GM21367 (cell line): ENCODE measurements at regions not wholly inside any gene's neighbourhood (a gene's known extent, or its start where the extent isn't known, plus 50 kb on each side); places are given as distances from the start of the nearest gene placed in this dataset.

ENCODE experiments used
- ATAC-seq: cut with Tn5 transposase; IDR thresholded peaks from one replicate; pipeline ENCODE4 v1.9.1; 2021; ENCODE audit not compliant: unreplicated experiment

GRCh38 chr1:193736507-193736906 is 550.1 kb upstream of the B3GALT2 start:
- no peak for ATAC-seq

GRCh38 chr1:193733674-193734073 is 547.3 kb upstream of the B3GALT2 start:
- no peak for ATAC-seq

- ATAC-seq: no peak
Observed at GRCh38 chr1:193730017-193730416, 543.6 kb upstream of the B3GALT2 start.

- no peak for ATAC-seq
Observed at GRCh38 chr1:193729429-193729828, 543.0 kb upstream of the B3GALT2 start.

- ATAC-seq: no peak
Observed at GRCh38 chr1:193727850-193728249, 541.4 kb upstream of the B3GALT2 start.

GRCh38 chr1:193726722-193727121 is 540.3 kb upstream of the B3GALT2 start:
- ATAC-seq: no peak

GRCh38 chr1:193712392-193712791 is 526.0 kb upstream of the B3GALT2 start:
- ATAC-seq: no peak

- ATAC-seq: no peak
Observed at GRCh38 chr1:193709607-193710006, 523.2 kb upstream of the B3GALT2 start.

GRCh38 chr1:193707271-193708021 is 521.0 kb upstream of the B3GALT2 start:
- ATAC-seq: no peak

- ATAC-seq: no peak
Observed at GRCh38 chr1:193706766-193707165, 520.4 kb upstream of the B3GALT2 start.

GRCh38 chr1:193705554-193705981 is 519.2 kb upstream of the B3GALT2 start:
- no peak for ATAC-seq

GRCh38 chr1:193703655-193704054 is 517.2 kb upstream of the B3GALT2 start:
- ATAC-seq: no peak

- ATAC-seq: no peak
Observed at GRCh38 chr1:193703121-193703520, 516.7 kb upstream of the B3GALT2 start.

- ATAC-seq: no peak
Observed at GRCh38 chr1:193701759-193702158, 515.3 kb upstream of the B3GALT2 start.

GRCh38 chr1:193700710-193701355 is 514.4 kb upstream of the B3GALT2 start:
- no peak for ATAC-seq

GRCh38 chr1:193699261-193699660 is 512.8 kb upstream of the B3GALT2 start:
- no peak for ATAC-seq

GRCh38 chr1:193697776-193698175 is 511.4 kb upstream of the B3GALT2 start:
- no peak for ATAC-seq

- ATAC-seq: no peak
Observed at GRCh38 chr1:193697115-193697762, 510.8 kb upstream of the B3GALT2 start.

GRCh38 chr1:193694741-193695140 is 508.3 kb upstream of the B3GALT2 start:
- ATAC-seq: no peak

- ATAC-seq: no peak
Observed at GRCh38 chr1:193685986-193686385, 499.6 kb upstream of the B3GALT2 start.

GRCh38 chr1:193681422-193681821 is 495.0 kb upstream of the B3GALT2 start:
- ATAC-seq: no peak

- no peak for ATAC-seq
Observed at GRCh38 chr1:193680924-193681316, 494.5 kb upstream of the B3GALT2 start.
